NCI-H510A (cell line): ENCODE measurements at regions not wholly inside any gene's neighbourhood (a gene's known extent, or its start where the extent isn't known, plus 50 kb on each side); places are given as distances from the start of the nearest gene placed in this dataset.

ENCODE experiments used
- DNase-seq: peaks from one replicate; lab custom pipeline; 2025; lab: John Stamatoyannopoulos, UW

- DNase-seq, result no peak
Measured at GRCh38 chr3:157807280-157807679, 298.9 kb downstream of the SHOX2 start.

- DNase-seq, result no peak
Measured at GRCh38 chr3:157805538-157805937, 300.7 kb downstream of the SHOX2 start.

GRCh38 chr3:157794771-157795170, 291.6 kb upstream of the VEPH1 start:
- no peak for DNase-seq

- DNase-seq, result no peak
Measured at GRCh38 chr3:157793745-157794144, 290.5 kb upstream of the VEPH1 start.

GRCh38 chr3:157789162-157789561, 285.9 kb upstream of the VEPH1 start:
- DNase-seq, result no peak

GRCh38 chr3:157786618-157787017, 283.4 kb upstream of the VEPH1 start:
- no peak for DNase-seq

GRCh38 chr3:157786211-157786610, 283.0 kb upstream of the VEPH1 start:
- DNase-seq, result no peak

GRCh38 chr3:157785102-157785826, 282.0 kb upstream of the VEPH1 start:
- DNase-seq, result no peak

- DNase-seq, result no peak
Measured at GRCh38 chr3:157782236-157782635, 279.0 kb upstream of the VEPH1 start.

GRCh38 chr3:157776861-157777260, 273.6 kb upstream of the VEPH1 start:
- DNase-seq, result no peak

- DNase-seq, result no peak
Measured at GRCh38 chr3:157775446-157775845, 272.2 kb upstream of the VEPH1 start.

GRCh38 chr3:157769378-157769777, 266.2 kb upstream of the VEPH1 start:
- DNase-seq, result no peak

- DNase-seq, result no peak
Measured at GRCh38 chr3:157767607-157768006, 264.4 kb upstream of the VEPH1 start.

- no peak for DNase-seq
Measured at GRCh38 chr3:157763644-157764043, 260.4 kb upstream of the VEPH1 start.

GRCh38 chr3:157759311-157759710, 256.1 kb upstream of the VEPH1 start:
- no peak for DNase-seq

- no peak for DNase-seq
Measured at GRCh38 chr3:157755233-157755632, 252.0 kb upstream of the VEPH1 start.

GRCh38 chr3:157754451-157754850, 251.2 kb upstream of the VEPH1 start:
- no peak for DNase-seq

- DNase-seq, result no peak
Measured at GRCh38 chr3:157753787-157754136, 250.5 kb upstream of the VEPH1 start.

- DNase-seq, result no peak
Measured at GRCh38 chr3:157752956-157753786, 250.0 kb upstream of the VEPH1 start.

- DNase-seq, result no peak
Measured at GRCh38 chr3:157752554-157752953, 249.3 kb upstream of the VEPH1 start.

GRCh38 chr3:157751386-157751785, 248.2 kb upstream of the VEPH1 start:
- DNase-seq, result no peak

- DNase-seq, result no peak
Measured at GRCh38 chr3:157746391-157746790, 243.2 kb upstream of the VEPH1 start.

- no peak for DNase-seq
Measured at GRCh38 chr3:157741607-157742006, 238.4 kb upstream of the VEPH1 start.

GRCh38 chr3:157738441-157738840, 235.2 kb upstream of the VEPH1 start:
- no peak for DNase-seq
